PC-3 (cell line): ENCODE measurements at regions not wholly inside any gene's neighbourhood (a gene's known extent, or its start where the extent isn't known, plus 50 kb on each side); places are given as distances from the start of the nearest gene placed in this dataset.
A peak's percentile ranks its signal among the peaks of the same experiment; 100 is the strongest.
"Not testable (repeated sequence)": the region's sequence is repeated elsewhere in the genome, so short reads cannot be mapped to it uniquely, and the experiment has no call there.

Experiments
- ATAC-seq: fragments of 200-7000 bp; cut with Tn5 transposase; 2 replicates; pipeline ENCODE4 v1.9.1; 2020; ENCODE audit warnings: mild to moderate bottlenecking, moderate library complexity
- BruUV-seq: library from RNA; stranded (reverse); fragments of 400-500 nt; replicated peaks from 2 replicates; lab custom pipeline; 2021; lab: Mats Ljungman, UMichigan
- CTCF ChIA-PET: fragments of 300-600 bp; sonication (Branson Sonifier 250); formaldehyde crosslinking; loops from one replicate; lab custom pipeline; 2022; ENCODE audit warnings: antibody characterized with exemption; lab: Charles Lee
- POLR2A ChIA-PET: fragments of 300-600 bp; sonication (Branson Sonifier 250); formaldehyde crosslinking; loops from one replicate; lab custom pipeline; 2022; ENCODE audit warnings: antibody characterized with exemption; ENCODE audit not compliant: unreplicated experiment; lab: Charles Lee
- DNase-seq: peaks from one replicate; pipeline ENCODE4 v3.0.0-alpha.2; 2015
- H2AFZ ChIP-seq: fragments of 300-600 bp; sonication (generic); 2 replicates; pipeline ENCODE4 v1.6.0; 2016; ENCODE audit warnings: antibody characterized with exemption, low read length
- H3F3A ChIP-seq: fragments of 300-600 bp; sonication (generic); one replicate; pipeline ENCODE4 v1.6.0; 2017; ENCODE audit warnings: antibody characterized with exemption, low read length, control low read depth, mild to moderate bottlenecking; ENCODE audit not compliant: unreplicated experiment
- H3K27ac ChIP-seq: fragments of 300-600 bp; sonication (generic); 2 replicates; pipeline ENCODE4 v1.5.1; 2016; ENCODE audit warnings: mild to moderate bottlenecking, low read length
- H3K27me3 ChIP-seq: fragments of 300-600 bp; sonication (generic); 2 replicates; pipeline ENCODE4 v1.6.1; 2016; ENCODE audit warnings: low read length, mixed read lengths
- H3K36me3 ChIP-seq: fragments of 300-600 bp; sonication (generic); 2 replicates; pipeline ENCODE4 v1.6.1; 2016; ENCODE audit warnings: low read depth, mixed run types, low read length, mixed read lengths
- H3K4me1 ChIP-seq: fragments of 300-600 bp; sonication (generic); 2 replicates; pipeline ENCODE4 v1.5.1; 2016; ENCODE audit warnings: low read length; ENCODE audit not compliant: insufficient read depth
- H3K4me2 ChIP-seq: fragments of 300-600 bp; sonication (generic); 2 replicates; pipeline ENCODE4 v1.6.0; 2016; ENCODE audit warnings: low read length
- H3K4me3 ChIP-seq: fragments of 300-600 bp; sonication (generic); 2 replicates; pipeline ENCODE4 v1.5.1; 2016; ENCODE audit warnings: mild to moderate bottlenecking, low read length, mixed read lengths
- H3K79me2 ChIP-seq: fragments of 300-600 bp; sonication (generic); 2 replicates; pipeline ENCODE4 v1.6.1; 2017; ENCODE audit warnings: low read length, mixed read lengths
- H3K9ac ChIP-seq: fragments of 300-600 bp; sonication (generic); 2 replicates; pipeline ENCODE4 v1.6.0; 2016; ENCODE audit warnings: mild to moderate bottlenecking, low read length
- H3K9me2 ChIP-seq: fragments of 300-600 bp; sonication (generic); replicated peaks from 2 replicates; pipeline ENCODE4 v1.6.1; 2016; ENCODE audit warnings: mixed run types, low read length, mixed read lengths
- H3K9me3 ChIP-seq: fragments of 300-600 bp; sonication (generic); 2 replicates; pipeline ENCODE4 v1.6.1; 2016; ENCODE audit warnings: low read length, mixed read lengths
- H4K20me1 ChIP-seq: fragments of 300-600 bp; sonication (generic); 2 replicates; pipeline ENCODE4 v1.6.1; 2016; ENCODE audit warnings: low read length, mixed read lengths
- CTCF ChIP-seq: fragments of 300-600 bp; sonication (generic); conservative IDR thresholded peaks from 2 replicates; pipeline ENCODE4 v1.5.1; 2017; ENCODE audit warnings: antibody characterized with exemption, low read depth, mild to moderate bottlenecking, low read length
- EZH2 ChIP-seq: fragments of 300-600 bp; sonication (generic); IDR thresholded peaks from one replicate; pipeline ENCODE4 v1.6.1; 2017; ENCODE audit warnings: antibody characterized with exemption, mild to moderate bottlenecking, low read length; ENCODE audit not compliant: unreplicated experiment
- EZH2phosphoT487 ChIP-seq: fragments of 300-600 bp; sonication (generic); IDR thresholded peaks from 2 replicates; pipeline ENCODE4 v1.6.1; 2018; ENCODE audit warnings: mild to moderate bottlenecking, antibody characterized with exemption, low read length, borderline replicate concordance
- intact Hi-C: fragments of 100-400 bp; cut with micrococcal nuclease; formaldehyde crosslinking; loops from 2 replicates; pipeline ENCODE4 v1.9.0; 2023

- no peaks in the 10 kb centered on the region for H3K27me3 ChIP-seq
- H3F3A ChIP-seq: no peaks in the 10 kb centered on the region
- H3K79me2 ChIP-seq: no peaks in the 10 kb centered on the region
- ChIA-PET POLR2A (no interaction called here), CTCF (no interaction called here)
- no peaks in the 10 kb centered on the region for H3K9me3 ChIP-seq
- DNase-seq: peak; percentile 6
- H3K9me2 ChIP-seq: no peaks in the 10 kb centered on the region
- no peaks in the 10 kb centered on the region for H3K36me3 ChIP-seq
- H3K4me2 ChIP-seq: no peak overlapping the region
- intact Hi-C loops: no loop called here
- BruUV-seq: no TSS peak
- H4K20me1 ChIP-seq: no peaks in the 10 kb centered on the region
- no peak overlapping the region for H3K27ac ChIP-seq
- no peak for TF ChIP-seq EZH2phosphoT487
- TF ChIP-seq EZH2: no peak
- TF ChIP-seq CTCF: no peak
- 0 out of 2 replicates have a peak, but pooled peaks cover 4% of the 10 kb centered on the region for H3K4me1 ChIP-seq
- H3K4me3 ChIP-seq: no peak overlapping the region
- H3K9ac ChIP-seq: no peak overlapping the region
- no peak for ATAC-seq
- H2AFZ ChIP-seq: no peak overlapping the region
These were observed 228.2 kb downstream of the STK31 start for GRCh38 chr7:23938215-23938614.

DNA sequence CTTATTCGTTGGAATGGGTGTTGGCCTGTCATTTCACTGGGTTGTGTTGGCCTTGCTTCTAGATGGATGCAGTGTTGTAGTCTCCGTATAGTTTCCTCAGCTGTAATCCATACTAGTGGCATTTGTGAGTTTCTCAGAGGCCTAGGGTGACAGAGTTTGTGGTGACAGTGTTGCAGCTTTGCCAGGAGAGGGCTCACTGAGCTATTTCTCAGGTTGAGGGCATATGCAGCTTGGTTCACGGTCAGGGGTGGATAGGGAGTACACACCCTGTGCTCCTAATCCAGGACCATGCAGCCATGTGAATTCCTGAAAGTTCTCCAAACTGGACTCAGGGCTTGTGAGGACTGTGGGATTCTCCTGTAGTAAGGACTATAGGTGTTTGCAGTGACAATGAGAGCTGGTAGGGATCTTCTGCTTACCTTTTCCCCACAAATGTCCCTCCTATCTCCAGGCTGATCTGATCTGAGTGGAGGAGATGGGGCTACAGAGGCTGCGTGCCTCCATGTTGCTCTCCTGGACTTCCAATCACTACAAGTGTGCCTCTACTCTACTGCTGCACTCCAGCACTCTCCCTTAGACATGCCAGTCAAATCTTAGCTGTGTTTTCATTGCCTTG, 229.0 kb downstream of the STK31 start:
- Histone ChIP-seq H3K4me1 (0 out of 2 replicates have a peak, but pooled peaks cover 4% of the 10 kb centered on the region), H3F3A (no peaks in the 10 kb centered on the region), H3K4me3 (no peak overlapping the region), H3K9ac (no peak overlapping the region), H3K9me3 (no peaks in the 10 kb centered on the region), H2AFZ (no peak overlapping the region), H3K4me2 (no peak overlapping the region), H3K27me3 (no peaks in the 10 kb centered on the region), H3K79me2 (no peaks in the 10 kb centered on the region), H3K36me3 (no peaks in the 10 kb centered on the region), H4K20me1 (no peaks in the 10 kb centered on the region), H3K9me2 (no peaks in the 10 kb centered on the region), H3K27ac (no peak overlapping the region)
- BruUV-seq: no TSS peak
- ATAC-seq (peak; percentile 91), DNase-seq (peak; percentile 64)
- POLR2A ChIA-PET: interaction anchor here (0.6 kb wide), 1 partner anchor 179 kb away, joined by 3 read pairs; no protein-coding TSS in a partner anchor
- TF ChIP-seq EZH2phosphoT487 (no peak), CTCF (peak; percentile 64), EZH2 (no peak)
- intact Hi-C loops: no loop called here
- CTCF ChIA-PET: no interaction called here

GRCh38 chr7:23939747-23940146, 229.7 kb downstream of the STK31 start:
- H3K4me3 ChIP-seq, H3K27me3 ChIP-seq, DNase-seq, H3K9ac ChIP-seq, H2AFZ ChIP-seq, H3K9me2 ChIP-seq, H3K4me1 ChIP-seq, intact Hi-C loops, H3K79me2 ChIP-seq, H4K20me1 ChIP-seq, H3K27ac ChIP-seq, H3K9me3 ChIP-seq, H3K36me3 ChIP-seq, BruUV-seq, CTCF ChIA-PET, H3F3A ChIP-seq, H3K4me2 ChIP-seq, POLR2A ChIA-PET, ATAC-seq: not testable (repeated sequence)
